Suprapubic skin (tissue), 4 donors: ENCODE measurements at regions not wholly inside any gene's neighbourhood (a gene's known extent, or its start where the extent isn't known, plus 50 kb on each side); places are given as distances from the start of the nearest gene placed in this dataset.

Experiments used
- EP300 ChIP-seq: sonication (generic); formaldehyde crosslinking; IDR thresholded peaks from one replicate; pipeline ENCODE4 v1.6.1; 2017; ENCODE audit warnings: antibody characterized with exemption
- POLR2A ChIP-seq, 2 donors: fragments of 450-650 bp; IDR thresholded peaks; one replicate each; pipeline ENCODE4 v1.6.1; 2017; ENCODE audit warnings: antibody characterized with exemption in 2 of 2, mild to moderate bottlenecking in 2 of 2, moderate library complexity in 2 of 2
- POLR2AphosphoS5 ChIP-seq, 3 donors: sonication (generic); formaldehyde crosslinking; IDR thresholded peaks; one replicate each; pipeline ENCODE4 v1.6.1; 2017; ENCODE audit warnings: antibody characterized with exemption in 3 of 3
- TF ChIP-seq, protein P1 (sequence below), 2 donors: fragments of 200-600 bp in 1 of 2; fragments of 450-650 bp in 1 of 2; sonication (generic) in 1 of 2; IDR thresholded peaks; one replicate each; pipeline ENCODE4 v1.5.1; 2016 to 2019; ENCODE audit warnings: antibody characterized with exemption in 2 of 2, mild to moderate bottlenecking in 1 of 2, moderate library complexity in 1 of 2

DNA sequence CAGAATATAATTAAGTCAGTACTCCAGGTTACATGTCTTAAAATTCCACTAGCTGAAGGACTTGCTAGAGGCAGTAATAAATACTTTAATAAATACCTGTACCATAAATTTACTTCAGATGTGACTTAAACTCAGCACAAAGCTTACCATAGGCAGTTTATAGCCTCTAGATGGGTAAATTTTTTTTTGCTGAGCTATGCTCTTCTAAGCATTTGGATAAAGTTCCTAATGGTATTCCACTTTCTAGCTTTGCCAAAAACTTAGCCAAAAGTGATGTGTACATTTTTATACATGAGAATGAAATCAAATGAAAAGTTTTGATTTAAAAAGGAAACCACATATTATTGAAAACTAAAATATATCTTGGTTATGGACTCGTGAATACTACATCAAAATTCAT is 63.7 kb upstream of the DHX40 start:
- TF ChIP-seq, protein P1, sequence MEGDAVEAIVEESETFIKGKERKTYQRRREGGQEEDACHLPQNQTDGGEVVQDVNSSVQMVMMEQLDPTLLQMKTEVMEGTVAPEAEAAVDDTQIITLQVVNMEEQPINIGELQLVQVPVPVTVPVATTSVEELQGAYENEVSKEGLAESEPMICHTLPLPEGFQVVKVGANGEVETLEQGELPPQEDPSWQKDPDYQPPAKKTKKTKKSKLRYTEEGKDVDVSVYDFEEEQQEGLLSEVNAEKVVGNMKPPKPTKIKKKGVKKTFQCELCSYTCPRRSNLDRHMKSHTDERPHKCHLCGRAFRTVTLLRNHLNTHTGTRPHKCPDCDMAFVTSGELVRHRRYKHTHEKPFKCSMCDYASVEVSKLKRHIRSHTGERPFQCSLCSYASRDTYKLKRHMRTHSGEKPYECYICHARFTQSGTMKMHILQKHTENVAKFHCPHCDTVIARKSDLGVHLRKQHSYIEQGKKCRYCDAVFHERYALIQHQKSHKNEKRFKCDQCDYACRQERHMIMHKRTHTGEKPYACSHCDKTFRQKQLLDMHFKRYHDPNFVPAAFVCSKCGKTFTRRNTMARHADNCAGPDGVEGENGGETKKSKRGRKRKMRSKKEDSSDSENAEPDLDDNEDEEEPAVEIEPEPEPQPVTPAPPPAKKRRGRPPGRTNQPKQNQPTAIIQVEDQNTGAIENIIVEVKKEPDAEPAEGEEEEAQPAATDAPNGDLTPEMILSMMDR (IDR thresholded peaks at IDR 0.05): no peak
- no peak for TF ChIP-seq POLR2AphosphoS5 (IDR thresholded peaks at IDR 0.05)
- no peak for TF ChIP-seq POLR2A (IDR thresholded peaks at IDR 0.05)
- TF ChIP-seq EP300: no peak
